ENCODE measurements at regions not wholly inside any gene's neighbourhood (a gene's known extent, or its start where the extent isn't known, plus 50 kb on each side); places are given as distances from the start of the nearest gene placed in this dataset.

DNA sequence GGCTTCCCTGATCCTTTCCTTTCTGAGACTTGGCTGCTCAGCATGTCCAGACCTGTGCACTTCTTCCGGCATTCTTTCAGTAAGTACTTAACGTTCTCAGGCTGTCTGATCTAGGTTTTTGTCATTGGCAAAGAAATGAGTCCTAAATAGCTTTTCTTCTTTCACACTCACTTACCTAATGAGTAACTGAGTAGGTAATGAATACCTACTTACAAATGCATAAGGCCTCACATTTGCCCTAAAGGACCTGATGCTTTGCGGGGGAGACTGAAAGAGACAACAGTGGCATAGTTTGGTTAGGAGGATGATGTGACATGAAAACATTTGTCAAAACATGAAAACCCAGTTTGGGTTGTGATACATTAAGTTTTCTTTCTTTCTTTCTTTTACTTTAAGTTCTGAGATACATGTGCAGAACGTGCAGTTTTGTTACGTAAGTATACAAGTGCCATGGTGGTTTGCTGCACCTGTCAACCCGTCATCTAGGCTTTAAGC, 516.7 kb upstream of the CFAP20DC start:
- TF ChIP-seq, protein P1, sequence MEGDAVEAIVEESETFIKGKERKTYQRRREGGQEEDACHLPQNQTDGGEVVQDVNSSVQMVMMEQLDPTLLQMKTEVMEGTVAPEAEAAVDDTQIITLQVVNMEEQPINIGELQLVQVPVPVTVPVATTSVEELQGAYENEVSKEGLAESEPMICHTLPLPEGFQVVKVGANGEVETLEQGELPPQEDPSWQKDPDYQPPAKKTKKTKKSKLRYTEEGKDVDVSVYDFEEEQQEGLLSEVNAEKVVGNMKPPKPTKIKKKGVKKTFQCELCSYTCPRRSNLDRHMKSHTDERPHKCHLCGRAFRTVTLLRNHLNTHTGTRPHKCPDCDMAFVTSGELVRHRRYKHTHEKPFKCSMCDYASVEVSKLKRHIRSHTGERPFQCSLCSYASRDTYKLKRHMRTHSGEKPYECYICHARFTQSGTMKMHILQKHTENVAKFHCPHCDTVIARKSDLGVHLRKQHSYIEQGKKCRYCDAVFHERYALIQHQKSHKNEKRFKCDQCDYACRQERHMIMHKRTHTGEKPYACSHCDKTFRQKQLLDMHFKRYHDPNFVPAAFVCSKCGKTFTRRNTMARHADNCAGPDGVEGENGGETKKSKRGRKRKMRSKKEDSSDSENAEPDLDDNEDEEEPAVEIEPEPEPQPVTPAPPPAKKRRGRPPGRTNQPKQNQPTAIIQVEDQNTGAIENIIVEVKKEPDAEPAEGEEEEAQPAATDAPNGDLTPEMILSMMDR (IDR thresholded peaks at IDR 0.05): no peak
- TF ChIP-seq POLR2A (IDR thresholded peaks at IDR 0.05): no peak

Data from heart left ventricle (tissue), 13 donors.